ENCODE measurements at regions not wholly inside any gene's neighbourhood (a gene's known extent, or its start where the extent isn't known, plus 50 kb on each side); places are given as distances from the start of the nearest gene placed in this dataset.
"Not testable (repeated sequence)": the region's sequence is repeated elsewhere in the genome, so short reads cannot be mapped to it uniquely, and the experiment has no call there.

DNA sequence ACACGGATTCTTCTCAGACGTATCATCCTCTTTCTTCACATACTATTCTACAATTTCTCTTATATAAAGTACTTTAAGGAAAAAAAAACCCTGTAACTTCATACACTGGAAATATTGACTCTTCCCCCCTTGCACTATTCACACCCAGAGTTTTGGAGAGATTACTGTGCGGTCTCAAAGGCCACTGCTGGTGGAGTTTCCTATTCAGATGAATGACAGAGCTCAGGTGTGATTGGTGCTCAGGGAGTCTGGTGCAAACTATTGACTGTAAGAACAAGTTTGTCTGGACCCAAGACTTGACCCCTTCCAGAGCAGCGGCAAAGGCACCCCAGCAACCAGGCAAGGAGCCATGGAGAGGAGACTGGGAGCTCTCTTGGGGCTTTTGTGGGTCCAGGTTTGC, 187.5 kb upstream of the OR4E1 start:
- TF ChIP-seq, protein P1, sequence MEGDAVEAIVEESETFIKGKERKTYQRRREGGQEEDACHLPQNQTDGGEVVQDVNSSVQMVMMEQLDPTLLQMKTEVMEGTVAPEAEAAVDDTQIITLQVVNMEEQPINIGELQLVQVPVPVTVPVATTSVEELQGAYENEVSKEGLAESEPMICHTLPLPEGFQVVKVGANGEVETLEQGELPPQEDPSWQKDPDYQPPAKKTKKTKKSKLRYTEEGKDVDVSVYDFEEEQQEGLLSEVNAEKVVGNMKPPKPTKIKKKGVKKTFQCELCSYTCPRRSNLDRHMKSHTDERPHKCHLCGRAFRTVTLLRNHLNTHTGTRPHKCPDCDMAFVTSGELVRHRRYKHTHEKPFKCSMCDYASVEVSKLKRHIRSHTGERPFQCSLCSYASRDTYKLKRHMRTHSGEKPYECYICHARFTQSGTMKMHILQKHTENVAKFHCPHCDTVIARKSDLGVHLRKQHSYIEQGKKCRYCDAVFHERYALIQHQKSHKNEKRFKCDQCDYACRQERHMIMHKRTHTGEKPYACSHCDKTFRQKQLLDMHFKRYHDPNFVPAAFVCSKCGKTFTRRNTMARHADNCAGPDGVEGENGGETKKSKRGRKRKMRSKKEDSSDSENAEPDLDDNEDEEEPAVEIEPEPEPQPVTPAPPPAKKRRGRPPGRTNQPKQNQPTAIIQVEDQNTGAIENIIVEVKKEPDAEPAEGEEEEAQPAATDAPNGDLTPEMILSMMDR (IDR thresholded peaks at IDR 0.05; ENCODE audit: extremely low read depth, missing control alignments): no peak
- DNase-seq (ENCODE audit: low spot score): no peak

DNA sequence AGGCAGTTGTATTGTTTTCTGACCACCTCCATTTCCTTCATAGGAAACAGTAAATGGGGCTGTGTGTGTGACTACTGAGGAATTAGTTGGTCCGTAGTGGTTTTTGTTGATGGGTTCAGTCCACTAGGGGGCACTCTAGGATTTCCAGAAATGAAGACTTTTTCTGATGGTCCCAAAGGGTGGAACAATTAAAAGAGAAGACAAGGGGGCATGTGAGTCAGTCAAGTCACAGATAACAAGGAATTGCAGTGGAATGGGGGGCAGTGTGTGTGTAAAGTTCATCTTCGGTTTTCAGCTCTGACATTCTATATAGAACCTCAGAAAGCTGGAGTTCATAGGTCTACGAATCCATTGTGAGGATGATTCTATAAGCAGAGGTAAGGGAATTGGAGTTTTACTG, 186.6 kb upstream of the OR4E1 start:
- TF ChIP-seq, protein P1 (IDR thresholded peaks at IDR 0.05; ENCODE audit: extremely low read depth, missing control alignments): peak; percentile 31
- peak; percentile 9 for DNase-seq (ENCODE audit: low spot score)

DNA sequence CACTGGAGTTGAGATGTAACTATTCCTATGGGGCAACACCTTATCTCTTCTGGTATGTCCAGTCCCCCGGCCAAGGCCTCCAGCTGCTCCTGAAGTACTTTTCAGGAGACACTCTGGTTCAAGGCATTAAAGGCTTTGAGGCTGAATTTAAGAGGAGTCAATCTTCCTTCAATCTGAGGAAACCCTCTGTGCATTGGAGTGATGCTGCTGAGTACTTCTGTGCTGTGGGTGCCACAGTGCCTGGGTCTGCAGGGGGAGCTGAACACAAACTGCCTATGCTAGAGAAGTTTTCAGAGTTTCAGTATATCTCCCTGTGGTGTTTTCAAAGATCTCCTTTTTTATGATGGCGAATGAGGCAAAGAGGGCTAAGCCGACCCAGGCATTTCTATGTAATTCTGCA, 179.2 kb upstream of the OR4E1 start:
- TF ChIP-seq, protein P1 (IDR thresholded peaks at IDR 0.05; ENCODE audit: extremely low read depth, missing control alignments): no peak
- no peak for DNase-seq (ENCODE audit: low spot score)

DNA sequence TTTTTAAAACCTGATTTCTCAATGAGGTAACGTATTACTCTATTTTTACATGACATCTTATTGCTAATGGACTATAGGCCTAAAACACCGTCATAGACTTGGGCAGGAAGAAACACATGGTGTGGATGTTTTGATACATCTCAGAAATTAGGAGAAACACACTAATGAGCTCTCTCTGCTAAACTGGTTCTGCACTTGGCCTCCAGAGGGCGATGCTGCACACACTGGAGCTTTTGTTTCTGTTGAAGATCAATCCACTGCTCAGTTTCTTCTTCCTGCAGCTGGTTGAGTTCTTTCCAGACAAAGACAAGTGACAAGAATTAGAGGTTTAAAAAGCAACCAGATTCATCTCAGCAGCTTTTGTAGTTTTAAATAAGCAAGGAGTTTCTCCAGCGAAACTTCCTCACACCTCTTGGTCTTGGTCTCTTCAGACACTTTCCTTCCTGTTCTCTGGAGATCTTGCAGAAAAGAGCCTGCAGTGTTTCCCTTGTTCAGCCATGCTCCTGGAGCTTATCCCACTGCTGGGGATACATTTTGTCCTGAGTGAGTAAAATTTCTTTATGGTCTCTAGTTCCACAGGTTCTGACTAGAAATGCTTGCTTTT, 178.5 kb upstream of the OR4E1 start:
- peak; percentile 17 for DNase-seq (ENCODE audit: low spot score)

DNA sequence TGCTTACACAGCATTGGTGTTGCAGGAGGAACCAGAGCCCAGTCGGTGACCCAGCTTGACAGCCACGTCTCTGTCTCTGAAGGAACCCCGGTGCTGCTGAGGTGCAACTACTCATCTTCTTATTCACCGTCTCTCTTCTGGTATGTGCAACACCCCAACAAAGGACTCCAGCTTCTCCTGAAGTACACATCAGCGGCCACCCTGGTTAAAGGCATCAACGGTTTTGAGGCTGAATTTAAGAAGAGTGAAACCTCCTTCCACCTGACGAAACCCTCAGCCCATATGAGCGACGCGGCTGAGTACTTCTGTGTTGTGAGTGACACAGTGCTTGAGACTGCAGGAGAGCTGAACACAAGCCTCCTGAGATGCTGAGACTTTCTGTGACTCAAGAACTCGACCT, 173.3 kb upstream of the OR4E1 start:
- DNase-seq (ENCODE audit: low spot score): not testable (repeated sequence)

More for the DNA sequence above, 178.5 kb upstream of the OR4E1 start:
- TF ChIP-seq, protein P1 (IDR thresholded peaks at IDR 0.05; ENCODE audit: extremely low read depth, missing control alignments): peak; percentile 91

DNA sequence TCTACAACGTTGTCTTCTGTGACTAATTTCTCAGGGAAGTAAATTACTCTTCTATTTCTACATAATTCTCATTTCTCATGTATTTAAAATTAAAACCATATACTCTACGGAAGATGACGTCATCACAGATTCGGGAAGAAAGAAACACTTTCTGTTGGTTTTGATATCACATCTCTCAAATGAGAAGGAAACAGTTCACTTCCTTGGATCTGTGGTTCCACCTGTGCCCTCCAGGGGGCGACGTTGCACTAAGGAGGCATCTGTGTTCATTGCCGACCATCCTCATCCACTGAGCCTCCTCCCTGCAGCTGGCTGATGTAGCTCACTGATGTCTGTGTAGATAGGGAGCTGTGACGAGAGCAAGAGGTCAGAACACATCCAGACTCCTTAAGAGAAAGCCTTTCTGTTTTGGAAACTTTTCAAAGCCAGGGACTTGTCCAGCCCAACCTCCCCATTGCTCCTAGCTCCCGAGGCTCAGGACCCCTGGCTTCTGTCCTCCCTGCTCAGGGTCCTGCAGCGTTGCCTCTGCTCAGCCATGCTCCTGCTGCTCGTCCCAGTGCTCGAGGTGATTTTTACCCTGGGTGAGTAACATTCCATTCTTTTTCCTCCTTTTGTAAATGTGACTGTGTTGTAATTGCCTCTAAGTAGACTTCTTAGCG, 172.7 kb upstream of the OR4E1 start:
- TF ChIP-seq, protein P1 (IDR thresholded peaks at IDR 0.05; ENCODE audit: extremely low read depth, missing control alignments): peak; percentile 67
- DNase-seq (ENCODE audit: low spot score): peak; percentile 22

DNA sequence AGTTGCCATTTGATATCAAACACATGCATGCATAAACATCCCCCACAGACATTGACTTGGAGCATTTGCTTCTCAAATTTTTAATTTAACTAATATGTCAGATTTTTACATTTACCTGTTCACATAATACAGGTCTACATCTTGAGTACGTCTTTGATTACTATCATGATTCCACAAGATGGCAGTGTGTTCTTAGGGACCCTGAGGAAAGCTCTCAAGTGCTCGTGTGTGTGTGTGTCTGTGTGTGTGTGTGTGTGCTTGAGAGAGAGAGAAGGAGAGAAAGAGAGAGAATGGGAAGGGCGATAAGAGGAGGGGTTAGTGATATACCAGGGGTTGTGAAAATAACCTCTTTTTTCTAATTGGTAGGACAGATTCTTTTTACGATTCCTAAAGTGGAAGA, 167.1 kb upstream of the OR4E1 start:
- no peak for DNase-seq (ENCODE audit: low spot score)

More for the DNA sequence above, 167.1 kb upstream of the OR4E1 start:
- TF ChIP-seq, protein P1 (IDR thresholded peaks at IDR 0.05; ENCODE audit: extremely low read depth, missing control alignments): no peak
